GM06990 (cell line): ENCODE measurements at regions not wholly inside any gene's neighbourhood (a gene's known extent, or its start where the extent isn't known, plus 50 kb on each side); places are given as distances from the start of the nearest gene placed in this dataset.

ENCODE experiments used
- DNase-seq: peaks from one replicate; pipeline ENCODE4 v3.0.0-alpha.2; 2011; ENCODE audit not compliant: insufficient read length; ENCODE audit errors: extremely low read depth
- H3K27me3 ChIP-seq: replicated peaks from 2 replicates; pipeline ENCODE4 v1.6.0; 2011; ENCODE audit warnings: low read length; ENCODE audit not compliant: control insufficient read depth, insufficient read depth
- H3K36me3 ChIP-seq: 2 replicates; pipeline ENCODE4 v1.5.1; 2011; ENCODE audit warnings: low read length; ENCODE audit not compliant: control insufficient read depth, insufficient read depth
- H3K4me3 ChIP-seq: replicated peaks from 2 replicates; pipeline ENCODE4 v1.5.1; 2011; ENCODE audit warnings: low read depth, mild to moderate bottlenecking, control low read depth, low read length
- TF ChIP-seq, protein P1 (sequence below): IDR thresholded peaks from 2 replicates; pipeline ENCODE4 v1.5.1; 2011; ENCODE audit warnings: low read length, control low read depth, mild to moderate bottlenecking, inconsistent platforms; ENCODE audit not compliant: insufficient read depth, poor library complexity, severe bottlenecking

- Histone ChIP-seq H3K27me3 (no peaks in the 10 kb centered on the region), H3K36me3 (no peaks in the 10 kb centered on the region), H3K4me3 (no peak overlapping the region)
- TF ChIP-seq, protein P1, sequence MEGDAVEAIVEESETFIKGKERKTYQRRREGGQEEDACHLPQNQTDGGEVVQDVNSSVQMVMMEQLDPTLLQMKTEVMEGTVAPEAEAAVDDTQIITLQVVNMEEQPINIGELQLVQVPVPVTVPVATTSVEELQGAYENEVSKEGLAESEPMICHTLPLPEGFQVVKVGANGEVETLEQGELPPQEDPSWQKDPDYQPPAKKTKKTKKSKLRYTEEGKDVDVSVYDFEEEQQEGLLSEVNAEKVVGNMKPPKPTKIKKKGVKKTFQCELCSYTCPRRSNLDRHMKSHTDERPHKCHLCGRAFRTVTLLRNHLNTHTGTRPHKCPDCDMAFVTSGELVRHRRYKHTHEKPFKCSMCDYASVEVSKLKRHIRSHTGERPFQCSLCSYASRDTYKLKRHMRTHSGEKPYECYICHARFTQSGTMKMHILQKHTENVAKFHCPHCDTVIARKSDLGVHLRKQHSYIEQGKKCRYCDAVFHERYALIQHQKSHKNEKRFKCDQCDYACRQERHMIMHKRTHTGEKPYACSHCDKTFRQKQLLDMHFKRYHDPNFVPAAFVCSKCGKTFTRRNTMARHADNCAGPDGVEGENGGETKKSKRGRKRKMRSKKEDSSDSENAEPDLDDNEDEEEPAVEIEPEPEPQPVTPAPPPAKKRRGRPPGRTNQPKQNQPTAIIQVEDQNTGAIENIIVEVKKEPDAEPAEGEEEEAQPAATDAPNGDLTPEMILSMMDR, result no peak
- no peak for DNase-seq
These were observed 151.2 kb upstream of the ALKAL2 start for GRCh38 chr2:439077-439476.

DNA sequence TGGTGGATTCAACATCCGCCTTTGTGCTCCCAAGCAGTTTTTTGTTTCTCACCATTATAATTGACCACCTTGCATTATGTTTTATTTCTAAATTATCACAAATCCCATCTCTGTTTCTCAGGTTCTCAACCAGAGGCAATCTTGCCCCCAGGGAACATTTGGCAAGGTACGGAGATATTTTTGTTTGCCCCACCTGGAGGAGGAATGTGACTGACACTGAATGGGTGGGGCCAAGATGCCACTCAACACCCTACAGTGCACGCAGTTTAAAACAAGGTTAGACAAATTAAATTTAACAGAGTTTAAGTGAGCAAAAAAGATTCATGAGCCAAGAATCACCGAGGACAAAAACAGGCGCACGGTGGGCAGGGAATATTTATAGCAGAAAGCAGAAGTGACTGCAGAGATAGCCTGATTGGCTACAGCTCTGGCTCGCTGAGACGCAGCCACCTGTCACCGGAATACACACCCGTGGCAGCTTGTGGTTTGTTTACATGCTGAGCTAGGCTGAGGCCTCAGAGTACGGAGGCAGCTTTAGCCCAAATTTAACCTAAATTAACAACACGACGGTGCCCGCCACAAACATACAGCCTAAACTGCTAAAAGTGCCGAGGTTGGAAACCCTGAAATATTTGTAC, 150.0 kb upstream of the ALKAL2 start:
- peak; percentile 30 for DNase-seq

GRCh38 chr2:437180-437579, 149.3 kb upstream of the ALKAL2 start:
- no peak overlapping the region for H3K4me3 ChIP-seq
- no peaks in the 10 kb centered on the region for H3K36me3 ChIP-seq
- H3K27me3 ChIP-seq, result no peaks in the 10 kb centered on the region
- TF ChIP-seq, protein P1, result no peak
- no peak for DNase-seq

More for the DNA sequence above, 150.0 kb upstream of the ALKAL2 start:
- Histone ChIP-seq H3K27me3 (no peaks in the 10 kb centered on the region), H3K4me3 (peak overlapping the region; percentile 36), H3K36me3 (no peaks in the 10 kb centered on the region)
- TF ChIP-seq, protein P1, result no peak

GRCh38 chr2:436205-436604, 148.3 kb upstream of the ALKAL2 start:
- DNase-seq, result no peak
- no peaks in the 10 kb centered on the region for H3K36me3 ChIP-seq
- no peak overlapping the region for H3K4me3 ChIP-seq
- H3K27me3 ChIP-seq, result no peaks in the 10 kb centered on the region
- TF ChIP-seq, protein P1, result no peak

- Histone ChIP-seq H3K4me3 (no peak overlapping the region), H3K36me3 (no peaks in the 10 kb centered on the region), H3K27me3 (no peaks in the 10 kb centered on the region)
- TF ChIP-seq, protein P1, result no peak
- no peak for DNase-seq
These were observed 146.7 kb upstream of the ALKAL2 start for GRCh38 chr2:434625-435024.

GRCh38 chr2:433216-433615, 145.3 kb upstream of the ALKAL2 start:
- Histone ChIP-seq H3K36me3 (no peaks in the 10 kb centered on the region), H3K4me3 (no peak overlapping the region), H3K27me3 (no peaks in the 10 kb centered on the region)
- DNase-seq, result no peak
- TF ChIP-seq, protein P1, result no peak
